HG03039 (cell line): ENCODE measurements at regions not wholly inside any gene's neighbourhood (a gene's known extent, or its start where the extent isn't known, plus 50 kb on each side); places are given as distances from the start of the nearest gene placed in this dataset.
"Not testable (repeated sequence)": the region's sequence is repeated elsewhere in the genome, so short reads cannot be mapped to it uniquely, and the experiment has no call there.

Experiments used
- ATAC-seq: cut with Tn5 transposase; IDR thresholded peaks from one replicate; pipeline ENCODE4 v1.9.1; 2021; ENCODE audit warnings: mild to moderate bottlenecking, moderate library complexity; ENCODE audit not compliant: unreplicated experiment

GRCh38 chr1:58836408-58836807 lies 52.6 kb upstream of the JUN start:
- no peak for ATAC-seq

- no peak for ATAC-seq
Measured at GRCh38 chr1:58837886-58838285, 54.0 kb upstream of the JUN start.

GRCh38 chr1:58839147-58839795 lies 55.4 kb upstream of the JUN start:
- ATAC-seq = no peak

- no peak for ATAC-seq
Measured at GRCh38 chr1:58839846-58840835, 56.3 kb upstream of the JUN start.

- ATAC-seq = no peak
Measured at GRCh38 chr1:58841455-58841854, 57.6 kb upstream of the JUN start.

GRCh38 chr1:58842941-58843340 lies 59.1 kb upstream of the JUN start:
- no peak for ATAC-seq

- ATAC-seq = no peak
Measured at GRCh38 chr1:58844176-58844575, 60.3 kb upstream of the JUN start.

GRCh38 chr1:58845942-58846341 lies 62.1 kb upstream of the JUN start:
- ATAC-seq = no peak

GRCh38 chr1:58848818-58849411 lies 65.1 kb upstream of the JUN start:
- no peak for ATAC-seq

GRCh38 chr1:58849551-58849950 lies 65.7 kb upstream of the JUN start:
- no peak for ATAC-seq

GRCh38 chr1:58850636-58851035 lies 66.8 kb upstream of the JUN start:
- no peak for ATAC-seq

GRCh38 chr1:58852731-58853485 lies 69.1 kb upstream of the JUN start:
- no peak for ATAC-seq

GRCh38 chr1:58854576-58854975 lies 70.7 kb upstream of the JUN start:
- no peak for ATAC-seq

- ATAC-seq = no peak
Measured at GRCh38 chr1:58855274-58856165, 71.7 kb upstream of the JUN start.

- not testable (repeated sequence) for ATAC-seq
Measured at GRCh38 chr1:58856281-58856680, 72.4 kb upstream of the JUN start.

GRCh38 chr1:58857680-58858673 lies 74.1 kb upstream of the JUN start:
- ATAC-seq = peak; percentile 84

- ATAC-seq = no peak
Measured at GRCh38 chr1:58859769-58860485, 76.1 kb upstream of the JUN start.

- ATAC-seq = no peak
Measured at GRCh38 chr1:58861076-58861475, 77.2 kb upstream of the JUN start.
